HG02610 (cell line): ENCODE measurements at regions not wholly inside any gene's neighbourhood (a gene's known extent, or its start where the extent isn't known, plus 50 kb on each side); places are given as distances from the start of the nearest gene placed in this dataset.
"Not testable (repeated sequence)": the region's sequence is repeated elsewhere in the genome, so short reads cannot be mapped to it uniquely, and the experiment has no call there.

Experiments
- ATAC-seq: cut with Tn5 transposase; IDR thresholded peaks from one replicate; pipeline ENCODE4 v1.9.1; 2021; ENCODE audit warnings: mild to moderate bottlenecking, moderate library complexity; ENCODE audit not compliant: unreplicated experiment

DNA sequence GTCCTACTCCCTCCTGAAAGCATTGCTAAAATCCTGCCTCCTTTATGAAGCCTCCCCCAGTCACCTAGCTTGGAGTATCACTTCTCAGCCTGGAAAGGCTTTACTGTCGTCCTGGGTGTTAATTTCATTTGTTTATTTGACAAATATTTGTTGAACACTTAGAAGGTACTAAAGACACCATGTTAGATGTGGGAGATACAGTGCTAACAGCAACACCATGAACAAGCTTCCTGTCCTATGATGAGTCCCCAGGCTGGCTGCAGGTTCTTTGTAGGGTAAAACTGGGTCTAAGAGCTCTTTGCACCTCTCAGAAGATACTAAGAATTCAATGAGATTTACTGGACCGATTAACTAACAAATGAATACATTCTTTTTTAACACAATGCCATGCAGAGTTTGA is 109.2 kb upstream of the TMEM170B start:
- ATAC-seq, result peak; percentile 21

GRCh38 chr6:11427723-11428245 is 109.8 kb upstream of the TMEM170B start:
- ATAC-seq, result no peak

- no peak for ATAC-seq
Measured at GRCh38 chr6:11427091-11427722, 110.3 kb upstream of the TMEM170B start.

- no peak for ATAC-seq
Measured at GRCh38 chr6:11426571-11426970, 111.0 kb upstream of the TMEM170B start.

GRCh38 chr6:11425876-11426275 is 111.7 kb upstream of the TMEM170B start:
- ATAC-seq, result no peak

DNA sequence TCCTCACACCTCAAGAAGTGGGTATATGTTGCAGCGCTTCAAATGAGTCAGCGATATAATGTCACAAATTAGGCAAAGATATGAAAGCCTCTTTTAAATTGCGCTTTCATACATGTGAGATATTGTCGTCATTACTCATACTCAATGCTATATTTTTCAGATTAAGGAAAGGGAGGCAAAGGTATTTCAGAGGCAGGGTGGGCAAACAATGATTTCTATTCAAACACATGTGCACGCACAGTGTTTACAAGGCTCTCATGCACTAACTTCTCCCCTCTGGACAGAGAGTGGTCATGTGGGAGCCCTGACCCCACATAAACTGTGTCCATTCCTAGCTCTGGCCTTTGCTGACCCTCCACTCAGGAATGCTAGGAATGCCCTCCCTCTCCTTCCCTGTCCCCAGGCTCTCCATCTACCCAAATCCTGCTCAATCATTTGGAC is 112.1 kb upstream of the TMEM170B start:
- ATAC-seq, result no peak

DNA sequence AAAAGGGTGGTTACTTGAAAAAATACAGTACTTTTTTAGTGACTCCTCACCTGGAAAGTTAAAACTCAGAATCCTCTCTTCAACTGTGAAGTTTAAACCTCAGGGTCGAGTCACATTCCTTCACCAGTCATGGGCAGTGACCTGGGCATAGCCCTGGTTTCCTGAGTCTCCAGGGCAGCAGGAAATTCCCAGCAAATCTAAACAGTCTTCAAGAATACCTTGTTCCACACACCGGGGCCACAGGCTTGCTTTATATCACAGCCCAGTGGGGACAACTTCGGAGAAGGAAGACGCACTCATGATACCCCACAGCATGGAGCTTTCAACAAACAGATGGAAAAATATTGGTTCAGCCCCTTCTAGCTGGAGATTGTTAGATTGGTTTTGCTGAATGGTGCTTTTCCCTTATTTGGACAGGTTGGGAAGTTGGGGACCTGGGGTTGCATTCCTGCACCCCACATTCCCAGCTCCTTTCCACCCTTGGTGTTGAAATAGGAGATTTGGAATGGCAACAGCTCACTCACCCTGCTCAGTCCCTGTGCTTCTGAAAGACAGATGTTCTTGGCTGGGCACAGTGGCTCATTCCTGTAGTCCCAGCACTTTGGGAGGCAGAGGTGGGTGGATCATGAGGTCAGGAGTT is 113.0 kb upstream of the TMEM170B start:
- ATAC-seq, result no peak

GRCh38 chr6:11423667-11424066 is 113.9 kb upstream of the TMEM170B start:
- no peak for ATAC-seq

GRCh38 chr6:11423072-11423471 is 114.5 kb upstream of the TMEM170B start:
- peak; percentile 50 for ATAC-seq

- ATAC-seq, result no peak
Measured at GRCh38 chr6:11419763-11420453, 117.6 kb upstream of the TMEM170B start.

DNA sequence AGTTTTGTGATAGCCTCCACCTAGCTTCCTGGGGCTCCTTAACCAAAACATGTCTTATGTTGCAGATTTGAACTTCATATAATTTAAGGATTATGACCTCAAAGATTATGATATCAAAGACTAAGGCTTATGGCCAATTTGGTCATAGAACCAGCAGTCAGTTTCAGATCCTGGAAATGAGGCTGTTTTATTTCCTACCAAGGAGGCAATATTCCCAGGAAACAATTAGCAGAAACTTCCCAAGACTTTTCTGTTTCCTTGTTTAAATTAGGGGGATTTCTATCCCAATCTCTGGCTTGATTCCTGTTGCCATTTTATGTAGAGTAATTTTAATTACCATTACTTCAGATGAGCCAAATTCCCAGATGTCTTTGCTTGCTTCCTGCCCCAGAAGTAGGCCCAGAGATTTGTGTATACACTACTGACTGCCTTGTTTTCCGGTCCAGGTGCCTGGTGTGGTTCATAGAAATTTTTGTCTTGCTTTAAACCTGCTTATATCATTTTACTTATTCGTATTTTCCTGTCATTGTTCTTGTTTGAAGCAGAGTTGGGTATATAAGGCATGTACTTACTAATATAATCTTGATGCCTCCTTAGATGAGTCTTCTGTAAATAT is 119.2 kb upstream of the TMEM170B start:
- ATAC-seq, result no peak

DNA sequence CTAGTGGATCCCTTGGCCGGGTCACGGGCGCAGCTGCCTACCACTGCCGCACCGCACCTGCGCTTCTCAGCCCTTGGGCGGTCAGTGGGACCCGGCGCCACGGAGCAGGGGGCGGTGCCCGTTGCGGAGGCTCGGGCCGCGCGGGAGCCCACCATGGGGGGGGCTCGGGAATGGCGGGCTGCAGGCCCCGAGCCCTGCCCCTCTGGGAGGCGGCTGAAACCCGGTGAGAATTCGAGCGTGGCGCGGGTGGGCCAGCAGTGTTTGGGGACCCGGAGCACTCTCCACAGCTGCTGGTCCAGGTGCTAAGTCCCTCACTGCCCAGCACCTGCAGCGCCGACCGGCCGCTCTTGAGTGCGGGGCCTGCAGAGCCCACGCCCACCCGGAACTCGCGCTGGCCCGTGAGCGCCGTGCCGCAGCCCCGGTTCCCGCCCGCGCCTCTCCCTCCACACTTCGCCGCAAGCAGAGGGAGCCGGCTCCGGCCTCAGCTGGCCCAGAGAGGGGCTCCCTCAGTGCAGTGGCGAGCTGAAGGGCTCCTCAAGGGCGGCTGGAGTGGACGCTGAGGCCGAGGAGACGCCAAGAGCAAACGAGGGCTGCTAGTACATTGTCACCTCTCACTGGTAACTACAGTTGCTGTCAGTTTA is 120.5 kb upstream of the TMEM170B start:
- ATAC-seq, result no peak

DNA sequence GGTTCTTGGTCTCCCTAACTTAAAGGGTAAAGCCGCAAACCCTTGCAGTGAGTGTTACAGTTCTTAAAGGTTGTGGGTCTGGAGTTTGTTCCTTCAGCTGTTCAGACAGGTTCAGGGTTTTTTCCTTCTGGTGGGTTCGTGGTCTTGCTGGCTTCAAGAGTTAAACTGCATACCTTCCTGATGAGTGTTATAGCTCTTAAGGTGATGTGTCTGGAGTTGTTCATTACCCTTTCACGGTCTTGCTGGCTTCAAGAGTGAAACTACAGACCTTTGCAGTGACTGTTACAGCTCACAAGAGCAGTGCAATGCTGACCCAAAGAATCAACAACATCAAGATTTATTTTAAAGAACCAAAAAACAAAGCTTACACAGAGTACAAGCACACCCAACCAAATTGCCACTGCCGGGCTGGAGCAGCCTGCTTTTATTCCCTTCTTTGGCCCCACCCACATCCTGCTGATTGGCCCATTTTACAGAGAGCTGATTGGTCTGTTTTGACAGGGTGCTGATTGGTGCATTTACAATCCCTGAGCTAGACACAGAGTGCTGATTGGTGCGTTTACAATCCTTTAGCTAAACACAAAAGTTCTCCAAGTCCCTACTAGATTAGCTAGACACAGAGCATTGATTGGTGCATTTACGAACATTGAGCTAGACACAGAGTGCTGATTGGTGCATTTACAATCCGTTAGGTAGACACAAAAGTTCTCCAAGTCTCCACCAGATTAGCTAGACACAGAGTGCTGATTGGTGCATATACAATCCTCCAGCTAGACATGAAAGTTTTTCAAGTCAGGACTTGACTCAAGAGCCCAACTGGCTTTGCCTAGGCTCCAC is 121.2 kb upstream of the TMEM170B start:
- not testable (repeated sequence) for ATAC-seq

- no peak for ATAC-seq
Measured at GRCh38 chr6:11415557-11415956, 122.0 kb upstream of the TMEM170B start.

- ATAC-seq, result peak; percentile 50
Measured at GRCh38 chr6:11414176-11414963, 123.2 kb upstream of the TMEM170B start.

- ATAC-seq, result no peak
Measured at GRCh38 chr6:11413728-11414127, 123.8 kb upstream of the TMEM170B start.

GRCh38 chr6:11413117-11413687 is 124.3 kb upstream of the TMEM170B start:
- ATAC-seq, result no peak

DNA sequence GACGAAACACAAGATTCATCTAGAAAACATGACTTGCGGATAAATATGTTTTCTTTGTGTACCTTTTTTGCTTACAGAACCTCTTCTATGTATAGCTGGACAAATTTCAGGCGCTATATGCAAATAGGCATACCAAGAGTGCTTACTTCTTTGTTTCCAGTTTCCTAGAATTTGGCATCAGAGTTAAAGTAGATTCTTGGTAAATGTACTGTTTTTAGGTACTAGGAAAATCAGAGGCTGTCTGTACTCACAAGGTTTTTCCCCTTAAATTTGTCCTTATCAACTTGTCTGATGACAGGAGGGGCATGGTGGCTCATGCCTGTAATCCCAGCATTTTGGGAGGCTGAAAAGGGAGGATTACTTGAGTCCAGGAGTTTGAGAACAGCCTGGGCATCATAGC is 124.9 kb upstream of the TMEM170B start:
- no peak for ATAC-seq

GRCh38 chr6:11412011-11412424 is 125.5 kb upstream of the TMEM170B start:
- ATAC-seq, result no peak
